GM12874 (cell line): ENCODE measurements at regions not wholly inside any gene's neighbourhood (a gene's known extent, or its start where the extent isn't known, plus 50 kb on each side); places are given as distances from the start of the nearest gene placed in this dataset.

Source experiments
- CTCF ChIP-seq: IDR thresholded peaks from 2 replicates; pipeline ENCODE4 v1.5.1; 2011; ENCODE audit warnings: low read depth, mild to moderate bottlenecking, control low read depth, low read length, moderate library complexity; ENCODE audit not compliant: insufficient read depth

- no peak for TF ChIP-seq CTCF
Measured at GRCh38 chr13:103525530-103525929, 459.3 kb upstream of the SLC10A2 start.

GRCh38 chr13:103523858-103524257 is 457.6 kb upstream of the SLC10A2 start:
- TF ChIP-seq CTCF = no peak

- TF ChIP-seq CTCF = no peak
Measured at GRCh38 chr13:103521532-103521931, 455.3 kb upstream of the SLC10A2 start.

GRCh38 chr13:103517768-103518102 is 451.5 kb upstream of the SLC10A2 start:
- TF ChIP-seq CTCF = no peak

GRCh38 chr13:103517066-103517767 is 451.0 kb upstream of the SLC10A2 start:
- TF ChIP-seq CTCF = no peak

- TF ChIP-seq CTCF = no peak
Measured at GRCh38 chr13:103516015-103516795, 450.0 kb upstream of the SLC10A2 start.

GRCh38 chr13:103515410-103515809 is 449.2 kb upstream of the SLC10A2 start:
- no peak for TF ChIP-seq CTCF
